H9 (cell line): ENCODE measurements at regions not wholly inside any gene's neighbourhood (a gene's known extent, or its start where the extent isn't known, plus 50 kb on each side); places are given as distances from the start of the nearest gene placed in this dataset.

Experiments
- DNase-seq: peaks from one replicate; pipeline ENCODE4 v3.0.0-alpha.2; 2017
- H2AFZ ChIP-seq: one replicate; pipeline ENCODE4 v1.6.1; 2013; ENCODE audit warnings: mild to moderate bottlenecking, low read length, control low read depth, moderate library complexity
- H2AK5ac ChIP-seq: 2 replicates; pipeline ENCODE4 v1.6.1; 2013; ENCODE audit warnings: low read length, control low read depth, mixed read lengths; ENCODE audit not compliant: insufficient read length
- H2BK120ac ChIP-seq: one replicate; pipeline ENCODE4 v1.6.1; 2013; ENCODE audit warnings: low read depth, mild to moderate bottlenecking, low read length, control low read depth, inconsistent platforms; ENCODE audit not compliant: poor library complexity, severe bottlenecking
- H2BK12ac ChIP-seq: 2 replicates; pipeline ENCODE4 v1.6.1; 2013; ENCODE audit warnings: low read length, control low read depth, mixed read lengths, low read depth; ENCODE audit not compliant: insufficient read length
- H2BK15ac ChIP-seq: 2 replicates; pipeline ENCODE4 v1.6.1; 2013; ENCODE audit warnings: low read depth, low read length, control low read depth
- H2BK20ac ChIP-seq: one replicate; pipeline ENCODE4 v1.6.1; 2013; ENCODE audit warnings: low read depth, mild to moderate bottlenecking, low read length, control low read depth, inconsistent platforms; ENCODE audit not compliant: poor library complexity, severe bottlenecking
- H2BK5ac ChIP-seq: 2 replicates; pipeline ENCODE4 v1.6.1; 2013; ENCODE audit warnings: low read length, control low read depth, mixed read lengths; ENCODE audit not compliant: insufficient read length
- H3K14ac ChIP-seq: 2 replicates; pipeline ENCODE4 v1.6.1; 2013; ENCODE audit warnings: low read length, control low read depth; ENCODE audit not compliant: insufficient read depth
- H3K18ac ChIP-seq: 2 replicates; pipeline ENCODE4 v1.6.1; 2013; ENCODE audit warnings: low read depth, mild to moderate bottlenecking, mixed read lengths, low read length, control low read depth; ENCODE audit not compliant: insufficient read length
- H3K23ac ChIP-seq: 2 replicates; pipeline ENCODE4 v1.6.1; 2013; ENCODE audit warnings: low read length, control low read depth, mixed read lengths, low read depth; ENCODE audit not compliant: insufficient read length
- H3K23me2 ChIP-seq: 2 replicates; pipeline ENCODE4 v1.6.1; 2013; ENCODE audit warnings: low read depth, mild to moderate bottlenecking, mixed read lengths, low read length, control low read depth; ENCODE audit not compliant: insufficient read length, poor library complexity, severe bottlenecking
- H3K27ac ChIP-seq: 2 replicates; pipeline ENCODE4 v1.5.1; 2013; ENCODE audit warnings: low read length, control low read depth, mixed read lengths, low read depth; ENCODE audit not compliant: insufficient read length
- H3K27me3 ChIP-seq: 2 replicates; pipeline ENCODE4 v1.6.1; 2013; ENCODE audit warnings: low read length, control low read depth, inconsistent platforms; ENCODE audit not compliant: insufficient read depth
- H3K4ac ChIP-seq: 2 replicates; pipeline ENCODE4 v1.6.1; 2013; ENCODE audit warnings: low read depth, mild to moderate bottlenecking, control low read depth, inconsistent platforms, low read length, moderate library complexity
- H3K4me1 ChIP-seq: 2 replicates; pipeline ENCODE4 v1.6.1; 2013; ENCODE audit warnings: low read length, control low read depth, inconsistent platforms; ENCODE audit not compliant: insufficient read depth
- H3K4me2 ChIP-seq: 2 replicates; pipeline ENCODE4 v1.6.1; 2013; ENCODE audit warnings: low read length, control low read depth, mixed read lengths; ENCODE audit not compliant: insufficient read length, insufficient read depth
- H3K56ac ChIP-seq: 2 replicates; pipeline ENCODE4 v1.6.1; 2013; ENCODE audit warnings: low read depth, mild to moderate bottlenecking, mixed read lengths, low read length, control low read depth; ENCODE audit not compliant: insufficient read length
- H3K79me1 ChIP-seq: 2 replicates; pipeline ENCODE4 v1.6.1; 2013; ENCODE audit warnings: low read depth, mild to moderate bottlenecking, moderate library complexity, low read length, control low read depth, inconsistent platforms; ENCODE audit not compliant: insufficient read depth, poor library complexity, severe bottlenecking
- H3K79me2 ChIP-seq: 2 replicates; pipeline ENCODE4 v1.6.1; 2013; ENCODE audit warnings: low read length, control low read depth, inconsistent platforms; ENCODE audit not compliant: insufficient read depth
- H3K9ac ChIP-seq: 2 replicates; pipeline ENCODE4 v1.6.1; 2013; ENCODE audit warnings: low read length, control low read depth, mixed read lengths; ENCODE audit not compliant: insufficient read length; ENCODE audit errors: extremely low read depth
- H3K9me3 ChIP-seq: one replicate; pipeline ENCODE4 v1.6.1; 2013; ENCODE audit warnings: low read depth, low read length, inconsistent platforms; ENCODE audit not compliant: control insufficient read depth
- H3T11ph ChIP-seq: one replicate; pipeline ENCODE4 v1.6.1; 2013; ENCODE audit warnings: mild to moderate bottlenecking, low read length, control low read depth, inconsistent platforms
- H4K20me1 ChIP-seq: one replicate; pipeline ENCODE4 v1.6.1; 2013; ENCODE audit not compliant: control insufficient read depth, insufficient read length, insufficient read depth
- H4K5ac ChIP-seq: 2 replicates; pipeline ENCODE4 v1.6.1; 2013; ENCODE audit warnings: low read depth, mild to moderate bottlenecking, mixed read lengths, low read length, control low read depth; ENCODE audit not compliant: insufficient read length
- H4K8ac ChIP-seq: replicated peaks from 2 replicates; pipeline ENCODE4 v1.6.1; 2013; ENCODE audit warnings: low read length, control low read depth, mixed read lengths, low read depth; ENCODE audit not compliant: insufficient read length
- H4K91ac ChIP-seq: 2 replicates; pipeline ENCODE4 v1.6.1; 2013; ENCODE audit warnings: low read depth, mild to moderate bottlenecking, moderate library complexity, mixed read lengths, low read length, control low read depth; ENCODE audit not compliant: insufficient read length
- H3K27ac Mint-ChIP-seq, 3 experiments: 2 replicates in 2 of 3; 3 replicates in 1 of 3; pipeline ENCODE4 v1.8.0; 2020 to 2021; ENCODE audit warnings: mixed read lengths in 3 of 3, mild to moderate bottlenecking in 1 of 3, moderate library complexity in 1 of 3
- H3K27me3 Mint-ChIP-seq: 2 replicates; pipeline ENCODE4 v1.8.0; 2021; ENCODE audit warnings: low read depth, mild to moderate bottlenecking, moderate library complexity, mixed read lengths
- H3K36me3 Mint-ChIP-seq, 3 experiments: 2 replicates in 2 of 3; 3 replicates in 1 of 3; pipeline ENCODE4 v1.8.0; 2020 to 2021; ENCODE audit warnings: low read depth in 3 of 3, mixed read lengths in 3 of 3; ENCODE audit not compliant: insufficient read depth in 1 of 3
- H3K4me1 Mint-ChIP-seq, 2 experiments: 2 replicates each; pipeline ENCODE4 v1.8.0; 2020; ENCODE audit warnings: mixed read lengths in 2 of 2
- H3K4me3 Mint-ChIP-seq, 2 experiments: 2 replicates in 1 of 2; 3 replicates in 1 of 2; pipeline ENCODE4 v1.8.0; 2020 to 2021; ENCODE audit warnings: mild to moderate bottlenecking in 2 of 2, mixed read lengths in 2 of 2, moderate library complexity in 1 of 2
- H3K9me3 Mint-ChIP-seq, 2 experiments: 2 replicates in 1 of 2; 3 replicates in 1 of 2; pipeline ENCODE4 v1.8.0; 2020; ENCODE audit warnings: mild to moderate bottlenecking in 2 of 2, mixed read lengths in 2 of 2, moderate library complexity in 1 of 2
- CTCF ChIP-seq: fragments of 200-600 bp; sonication (generic); conservative IDR thresholded peaks from 3 replicates; pipeline ENCODE4 v1.8.0; 2021; ENCODE audit warnings: antibody characterized with exemption, mild to moderate bottlenecking
- WGBS: extraction: QIAGEN DNeasy Blood & Tissue Kit; methylation state at CpG from one replicate; pipeline ENCODE4 v1.1.7; 2013; ENCODE audit warnings: missing lambda C conversion rate, low lambda C conversion rate, mixed read lengths; ENCODE audit not compliant: insufficient read length; ENCODE audit errors: extremely low coverage; 5-methylcytosine and 5-hydroxymethylcytosine counted together

- Mint-ChIP-seq H3K36me3 (no peaks in the 10 kb centered on the region), H3K4me1 (no peaks in the 10 kb centered on the region), H3K27me3 (no peaks in the 10 kb centered on the region; the same call in 1 of the 2 replicates), H3K9me3 (no peaks in the 10 kb centered on the region), H3K4me3 (no peak overlapping the region), H3K27ac (no peak overlapping the region)
- Histone ChIP-seq H3K56ac (no peak overlapping the region), H3K14ac (no peak overlapping the region), H4K8ac (no peak overlapping the region), H3T11ph (no peak overlapping the region), H3K27me3 (no peaks in the 10 kb centered on the region), H4K20me1 (no peaks in the 10 kb centered on the region), H3K23ac (no peak overlapping the region), H3K9ac (no peak overlapping the region), H2BK12ac (no peak overlapping the region), H4K91ac (no peak overlapping the region), H2BK120ac (no peak overlapping the region), H3K79me1 (no peaks in the 10 kb centered on the region), H4K5ac (no peak overlapping the region), H2BK15ac (no peak overlapping the region), H3K4ac (no peak overlapping the region), H2BK20ac (no peak overlapping the region), H3K4me1 (no peaks in the 10 kb centered on the region), H2BK5ac (no peak overlapping the region), H3K4me2 (no peak overlapping the region), H3K23me2 (no peaks in the 10 kb centered on the region), H3K79me2 (no peaks in the 10 kb centered on the region), H3K18ac (no peak overlapping the region), H2AK5ac (no peak overlapping the region), H3K9me3 (no peaks in the 10 kb centered on the region), H2AFZ (no peak overlapping the region), H3K27ac (no peak overlapping the region)
- no peak for TF ChIP-seq CTCF
- no CpG with 5 or more reads among the region's 4 CpGs for WGBS
- no peak for DNase-seq
These were observed 99.0 kb upstream of the SMIM30 start for GRCh38 chr7:113217314-113217713.
